DOHH2 (cell line): ENCODE measurements at regions not wholly inside any gene's neighbourhood (a gene's known extent, or its start where the extent isn't known, plus 50 kb on each side); places are given as distances from the start of the nearest gene placed in this dataset.

Source experiments
- H3F3A ChIP-seq: fragments of 200-600 bp; sonication (generic), shearing (Covaris generic); 2 replicates; pipeline ENCODE4 v1.6.0; 2016; ENCODE audit warnings: antibody characterized with exemption, mild to moderate bottlenecking; ENCODE audit not compliant: control insufficient read depth, insufficient read depth
- H3K27ac ChIP-seq: fragments of 200-600 bp; sonication (generic); 2 replicates; pipeline ENCODE4 v1.5.1; 2014; ENCODE audit warnings: low read depth, mild to moderate bottlenecking, low read length, moderate library complexity
- H3K27me3 ChIP-seq: fragments of 200-600 bp; sonication (generic); 2 replicates; pipeline ENCODE4 v1.6.1; 2014; ENCODE audit warnings: mild to moderate bottlenecking, low read length, mixed read lengths; ENCODE audit not compliant: control insufficient read depth
- H3K36me3 ChIP-seq: fragments of 200-600 bp; sonication (generic); 2 replicates; pipeline ENCODE4 v1.6.1; 2014; ENCODE audit warnings: mild to moderate bottlenecking, low read length, moderate library complexity, mixed read lengths; ENCODE audit not compliant: control insufficient read depth
- H3K4me1 ChIP-seq: fragments of 200-600 bp; sonication (generic); 2 replicates; pipeline ENCODE4 v1.6.1; 2014; ENCODE audit warnings: mild to moderate bottlenecking, low read length, mixed read lengths; ENCODE audit not compliant: control insufficient read depth
- H3K4me2 ChIP-seq: fragments of 200-600 bp; sonication (generic); 2 replicates; pipeline ENCODE4 v1.6.0; 2014; ENCODE audit warnings: mild to moderate bottlenecking, low read length, moderate library complexity
- H3K4me3 ChIP-seq: fragments of 200-600 bp; sonication (generic); 2 replicates; pipeline ENCODE4 v1.5.1; 2014; ENCODE audit warnings: mild to moderate bottlenecking, low read length, mixed read lengths
- H3K79me2 ChIP-seq: fragments of 200-600 bp; sonication (generic); 2 replicates; pipeline ENCODE4 v1.6.1; 2014; ENCODE audit warnings: mild to moderate bottlenecking, low read length, mixed read lengths; ENCODE audit not compliant: control insufficient read depth
- H3K9me2 ChIP-seq: fragments of 200-600 bp; sonication (generic); replicated peaks from 2 replicates; pipeline ENCODE4 v1.6.1; 2014; ENCODE audit warnings: mild to moderate bottlenecking, low read length, mixed read lengths; ENCODE audit not compliant: control insufficient read depth
- H3K9me3 ChIP-seq: fragments of 200-600 bp; sonication (generic); 2 replicates; pipeline ENCODE4 v1.6.1; 2014; ENCODE audit warnings: antibody characterized with exemption, low read length, mixed read lengths; ENCODE audit not compliant: control insufficient read depth, insufficient read depth
- H4K20me1 ChIP-seq: fragments of 200-600 bp; sonication (generic); 2 replicates; pipeline ENCODE4 v1.6.0; 2014; ENCODE audit warnings: low read depth, mild to moderate bottlenecking, antibody characterized with exemption, low read length, moderate library complexity; ENCODE audit not compliant: control insufficient read depth, insufficient read depth
- CTCF ChIP-seq: fragments of 200-600 bp; sonication (generic); IDR thresholded peaks from one replicate; pipeline ENCODE4 v1.5.1; 2014; ENCODE audit warnings: antibody characterized with exemption, mild to moderate bottlenecking, low read depth, low read length; ENCODE audit not compliant: poor library complexity, severe bottlenecking
- EZH2phosphoT487 ChIP-seq: fragments of 200-600 bp; sonication (generic); IDR thresholded peaks from 2 replicates; pipeline ENCODE4 v1.6.1; 2017; ENCODE audit warnings: borderline replicate concordance, mild to moderate bottlenecking, antibody characterized with exemption, low read length, moderate library complexity, mixed read lengths

GRCh38 chr2:17303521-17303920 lies 214.7 kb downstream of the RAD51AP2 start:
- Histone ChIP-seq H3K4me3 (no peak overlapping the region), H3K9me2 (no peaks in the 10 kb centered on the region), H3F3A (no peaks in the 10 kb centered on the region), H3K79me2 (no peaks in the 10 kb centered on the region), H4K20me1 (no peaks in the 10 kb centered on the region), H3K9me3 (no peaks in the 10 kb centered on the region), H3K27ac (no peak overlapping the region), H3K27me3 (no peaks in the 10 kb centered on the region), H3K4me2 (no peak overlapping the region), H3K4me1 (no peaks in the 10 kb centered on the region), H3K36me3 (no peaks in the 10 kb centered on the region)
- TF ChIP-seq CTCF = no peak
- no peak for TF ChIP-seq EZH2phosphoT487

GRCh38 chr2:17303054-17303453 lies 215.2 kb downstream of the RAD51AP2 start:
- no peak overlapping the region for H3K4me2 ChIP-seq
- H3K79me2 ChIP-seq = no peaks in the 10 kb centered on the region
- H3K4me1 ChIP-seq = no peaks in the 10 kb centered on the region
- H3K36me3 ChIP-seq = no peaks in the 10 kb centered on the region
- no peaks in the 10 kb centered on the region for H3K9me2 ChIP-seq
- no peaks in the 10 kb centered on the region for H4K20me1 ChIP-seq
- H3K27ac ChIP-seq = no peak overlapping the region
- no peaks in the 10 kb centered on the region for H3F3A ChIP-seq
- no peak for TF ChIP-seq CTCF
- TF ChIP-seq EZH2phosphoT487 = no peak
- H3K27me3 ChIP-seq = no peaks in the 10 kb centered on the region
- no peak overlapping the region for H3K4me3 ChIP-seq
- no peaks in the 10 kb centered on the region for H3K9me3 ChIP-seq

DNA sequence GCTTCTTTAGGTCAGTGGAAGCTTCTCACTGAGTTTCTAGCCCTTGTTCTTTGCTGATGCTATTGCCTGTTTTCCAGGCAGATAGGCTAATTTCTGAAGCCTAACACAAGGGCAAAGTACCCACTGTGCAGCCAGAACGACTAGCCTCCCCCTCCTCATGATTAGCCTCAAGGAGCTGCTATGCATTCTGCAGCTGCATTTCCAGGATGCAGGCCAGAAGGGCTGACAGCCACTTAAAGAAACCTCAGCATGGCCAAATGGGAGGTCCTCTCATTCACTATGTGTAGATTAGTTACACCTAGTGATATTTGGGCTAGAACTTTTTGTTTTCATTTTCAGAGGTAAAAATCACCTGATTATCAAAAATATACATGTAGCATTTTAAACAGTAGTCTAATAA lies 216.0 kb downstream of the RAD51AP2 start:
- H3K79me2 ChIP-seq = no peaks in the 10 kb centered on the region
- no peak overlapping the region for H3K4me2 ChIP-seq
- no peaks in the 10 kb centered on the region for H3K27me3 ChIP-seq
- TF ChIP-seq EZH2phosphoT487 (no peak), CTCF (no peak)
- H3K4me3 ChIP-seq = no peak overlapping the region
- no peaks in the 10 kb centered on the region for H3K36me3 ChIP-seq
- no peaks in the 10 kb centered on the region for H3K4me1 ChIP-seq
- H3K27ac ChIP-seq = no peak overlapping the region
- no peaks in the 10 kb centered on the region for H4K20me1 ChIP-seq
- H3K9me2 ChIP-seq = no peaks in the 10 kb centered on the region
- no peaks in the 10 kb centered on the region for H3K9me3 ChIP-seq
- no peaks in the 10 kb centered on the region for H3F3A ChIP-seq

- Histone ChIP-seq H3K36me3 (no peaks in the 10 kb centered on the region), H3K79me2 (no peaks in the 10 kb centered on the region), H3K9me2 (no peaks in the 10 kb centered on the region), H3K9me3 (no peaks in the 10 kb centered on the region), H3K4me1 (no peaks in the 10 kb centered on the region), H3F3A (no peaks in the 10 kb centered on the region), H3K27me3 (no peaks in the 10 kb centered on the region), H3K27ac (no peak overlapping the region), H4K20me1 (no peaks in the 10 kb centered on the region), H3K4me3 (no peak overlapping the region), H3K4me2 (no peak overlapping the region)
- TF ChIP-seq EZH2phosphoT487 = no peak
- no peak for TF ChIP-seq CTCF
These were observed 216.8 kb downstream of the RAD51AP2 start for GRCh38 chr2:17301437-17301836.
